ENCODE measurements at regions not wholly inside any gene's neighbourhood (a gene's known extent, or its start where the extent isn't known, plus 50 kb on each side); places are given as distances from the start of the nearest gene placed in this dataset.

DNA sequence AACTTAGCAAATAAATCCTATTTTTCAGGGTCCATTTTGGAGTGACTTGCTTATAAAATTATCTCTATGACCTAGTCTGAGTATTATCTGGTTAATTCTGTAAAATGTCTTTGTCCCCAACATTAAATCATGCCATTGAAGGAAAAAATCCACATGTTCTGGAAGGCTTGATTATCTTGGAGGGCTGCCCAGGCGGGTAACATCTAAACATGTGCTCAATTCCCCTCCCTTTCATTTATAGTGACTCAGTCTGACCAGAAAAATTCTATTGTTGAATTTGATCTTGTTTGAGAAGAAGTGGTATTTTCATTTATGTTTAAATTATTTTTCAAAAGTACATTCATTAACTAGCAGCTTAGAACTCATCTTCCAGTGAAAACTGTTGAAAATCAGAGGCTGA, 55.4 kb upstream of the SLC10A7 start:
- Histone ChIP-seq H2AFZ (ENCODE audit: low read length, unreplicated experiment) (no peak overlapping the region), H3K27me3 (ENCODE audit: insufficient read depth, low read length) (peaks cover 13% of the 10 kb centered on the region; the same call in 1 of the 2 replicates), H3K27ac (ENCODE audit: low read depth, low read length) (no peak overlapping the region), H3K79me2 (ENCODE audit: control insufficient read depth, insufficient read depth, low read length, unreplicated experiment) (no peaks in the 10 kb centered on the region), H3K4me3 (ENCODE audit: low read depth, low read length) (no peak overlapping the region), H3K36me3 (ENCODE audit: insufficient read depth, low read length) (no peaks in the 10 kb centered on the region), H3K4me1 (ENCODE audit: control insufficient read depth, insufficient read depth, low read length, unreplicated experiment) (peaks cover 9% of the 10 kb centered on the region)

DNA sequence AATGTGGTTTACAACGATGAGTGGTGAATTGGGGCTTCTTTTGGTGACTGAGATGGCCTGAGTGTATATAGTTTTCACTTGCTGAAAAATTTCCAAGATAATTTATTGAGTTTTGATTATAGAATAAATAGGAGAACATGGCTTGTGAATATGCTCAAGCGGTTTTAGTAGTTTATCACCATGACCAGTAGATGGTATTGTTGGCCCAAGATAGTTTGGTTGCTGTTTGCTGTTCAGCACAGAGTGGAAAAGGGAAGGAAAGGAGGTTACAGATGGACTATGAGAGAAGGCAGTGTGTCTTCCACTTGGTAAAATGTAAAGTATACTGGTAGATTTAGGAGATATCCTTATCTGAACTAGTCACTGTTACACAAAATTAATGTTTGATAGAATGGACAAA, 55.8 kb upstream of the POU4F2 start:
- Histone ChIP-seq H3K27ac (ENCODE audit: low read depth, low read length) (no peak overlapping the region), H3K27me3 (ENCODE audit: insufficient read depth, low read length) (peaks cover 7% of the 10 kb centered on the region; the same call in 1 of the 2 replicates), H3K36me3 (ENCODE audit: insufficient read depth, low read length) (no peaks in the 10 kb centered on the region), H2AFZ (ENCODE audit: low read length, unreplicated experiment) (no peak overlapping the region), H3K4me1 (ENCODE audit: control insufficient read depth, insufficient read depth, low read length, unreplicated experiment) (peaks cover 7% of the 10 kb centered on the region), H3K4me3 (ENCODE audit: low read depth, low read length) (no peak overlapping the region), H3K79me2 (ENCODE audit: control insufficient read depth, insufficient read depth, low read length, unreplicated experiment) (no peaks in the 10 kb centered on the region)

DNA sequence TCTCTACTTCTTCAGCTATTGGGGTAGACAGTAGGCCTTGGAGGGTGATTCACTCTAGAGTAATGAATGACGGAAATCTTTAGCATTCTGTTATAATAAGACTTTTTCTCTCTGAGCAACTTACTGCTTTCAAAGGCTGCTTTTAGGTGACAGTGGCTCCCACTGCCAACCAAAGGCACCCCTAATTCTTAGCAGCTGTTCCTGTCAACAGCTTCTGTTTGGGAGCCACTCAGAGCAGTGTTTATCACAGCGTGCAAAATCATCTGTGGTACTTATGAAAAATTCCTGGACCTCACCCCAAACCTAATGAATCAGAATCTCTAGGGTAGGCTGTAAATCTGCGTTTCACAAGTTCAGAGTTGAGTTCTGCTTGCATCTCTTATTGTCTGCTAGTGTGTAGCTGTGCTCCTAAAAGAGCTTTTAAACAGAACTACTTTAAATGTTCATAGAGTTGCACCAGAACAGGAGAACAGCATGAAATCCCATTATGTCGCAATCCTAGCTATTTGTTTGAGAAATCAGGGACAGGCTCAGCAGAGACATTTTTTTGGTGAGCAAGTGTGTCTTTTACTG, 52.8 kb upstream of the POU4F2 start:
- Histone ChIP-seq H3K79me2 (ENCODE audit: control insufficient read depth, insufficient read depth, low read length, unreplicated experiment) (no peaks in the 10 kb centered on the region), H3K27ac (ENCODE audit: low read depth, low read length) (peak overlapping the region; percentile 71), H3K36me3 (ENCODE audit: insufficient read depth, low read length) (no peaks in the 10 kb centered on the region), H2AFZ (ENCODE audit: low read length, unreplicated experiment) (no peak overlapping the region), H3K4me1 (ENCODE audit: control insufficient read depth, insufficient read depth, low read length, unreplicated experiment) (peaks cover 7% of the 10 kb centered on the region), H3K4me3 (ENCODE audit: low read depth, low read length) (peak overlapping the region; percentile 48; the same call in 1 of the 2 replicates), H3K27me3 (ENCODE audit: insufficient read depth, low read length) (no peaks in the 10 kb centered on the region)
